H1 (cell line): ENCODE measurements at regions not wholly inside any gene's neighbourhood (a gene's known extent, or its start where the extent isn't known, plus 50 kb on each side); places are given as distances from the start of the nearest gene placed in this dataset.

Experiments
- CTCF ChIA-PET: fragments of 300-600 bp; sonication (Branson Sonifier 250); formaldehyde crosslinking; loops from one replicate; lab custom pipeline; 2021; ENCODE audit not compliant: partially characterized antibody; lab: Charles Lee
- POLR2A ChIA-PET: fragments of 300-600 bp; sonication (Branson Sonifier 250); formaldehyde crosslinking; loops from one replicate; lab custom pipeline; 2021; ENCODE audit warnings: inconsistent platforms; ENCODE audit not compliant: partially characterized antibody; lab: Charles Lee
- DNase-seq, 2 experiments: peaks; one replicate each; pipeline versions ENCODE4 v3.0.0 to v3.0.0-alpha.2; 2010 to 2022; ENCODE audit warnings: low spot score in 2 of 2, low read depth in 1 of 2, mixed read lengths in 1 of 2
- FAIRE-seq: peaks from 2 replicates; lab custom pipeline; 2011; peaks lifted over from hg19 to GRCh38; lab: Jason Lieb, UNC
- H2AFZ ChIP-seq: 2 replicates; pipeline ENCODE4 v1.8.1; 2012; ENCODE audit warnings: low read length, inconsistent platforms
- H2AK5ac ChIP-seq: 2 replicates; pipeline ENCODE4 v1.6.1; 2013; ENCODE audit warnings: low read depth, low read length
- H2BK120ac ChIP-seq: replicated peaks from 2 replicates; pipeline ENCODE3; 2013; ENCODE audit warnings: low read depth, low read length, inconsistent platforms
- H2BK12ac ChIP-seq: 2 replicates; pipeline ENCODE4 v1.6.1; 2013; ENCODE audit warnings: low read depth, low read length
- H2BK15ac ChIP-seq: 2 replicates; pipeline ENCODE4 v1.6.1; 2013; ENCODE audit warnings: low read length
- H2BK20ac ChIP-seq: 2 replicates; pipeline ENCODE4 v1.6.1; 2013; ENCODE audit warnings: low read length
- H2BK5ac ChIP-seq: 2 replicates; pipeline ENCODE4 v1.6.1; 2013; ENCODE audit warnings: low read depth, low read length
- H3K14ac ChIP-seq: 2 replicates; pipeline ENCODE4 v1.6.1; 2013; ENCODE audit warnings: inconsistent platforms; ENCODE audit not compliant: insufficient read length
- H3K18ac ChIP-seq: 2 replicates; pipeline ENCODE4 v1.6.1; 2013; ENCODE audit warnings: low read length; ENCODE audit errors: extremely low read depth
- H3K23ac ChIP-seq: 2 replicates; pipeline ENCODE4 v1.6.1; 2013; ENCODE audit warnings: inconsistent platforms; ENCODE audit not compliant: insufficient read length
- H3K23me2 ChIP-seq: 2 replicates; pipeline ENCODE4 v1.6.1; 2013; ENCODE audit warnings: low read depth, low read length
- H3K27ac ChIP-seq: 2 replicates; pipeline ENCODE4 v1.6.1; 2011; ENCODE audit warnings: low read depth, low read length, inconsistent platforms
- H3K27me3 ChIP-seq, 4 experiments: replicated peaks in 1 of 4; 1 replicate in 1 of 4; 2 replicates in 3 of 4; pipeline versions ENCODE4 v1.6.1 to v1.8.1; 2011 to 2013; ENCODE audit warnings: low read length in 3 of 4, mild to moderate bottlenecking in 3 of 4, inconsistent platforms in 2 of 4, mixed read lengths in 2 of 4, moderate library complexity in 1 of 4; ENCODE audit not compliant: control insufficient read depth in 3 of 4, insufficient read depth in 3 of 4; ENCODE audit errors: extremely low read depth in 1 of 4
- H3K36me3 ChIP-seq, 4 experiments: 2 replicates each; pipeline versions ENCODE4 v1.6.1 to v1.8.1; 2011 to 2013; ENCODE audit warnings: mild to moderate bottlenecking in 4 of 4, low read length in 3 of 4, moderate library complexity in 2 of 4, control low read depth in 1 of 4, inconsistent platforms in 1 of 4; ENCODE audit not compliant: insufficient read depth in 4 of 4, control insufficient read depth in 2 of 4
- H3K4ac ChIP-seq: replicated peaks from 2 replicates; pipeline ENCODE3; 2013; ENCODE audit warnings: low read length, low read depth, mixed read lengths, inconsistent platforms; ENCODE audit not compliant: insufficient read length
- H3K4me1 ChIP-seq, 4 experiments: replicated peaks in 1 of 4; 1 replicate in 1 of 4; 2 replicates in 3 of 4; pipeline versions ENCODE4 v1.6.1 to v1.8.1; 2011 to 2013; ENCODE audit warnings: low read length in 3 of 4, inconsistent platforms in 2 of 4, mixed read lengths in 1 of 4; ENCODE audit not compliant: insufficient read depth in 4 of 4, control insufficient read depth in 3 of 4
- H3K4me2 ChIP-seq, 2 experiments: 2 replicates each; pipeline versions ENCODE4 v1.6.1 to v1.8.1; 2011 to 2013; ENCODE audit warnings: low read depth in 2 of 2, low read length in 2 of 2, control low read depth in 1 of 2, inconsistent platforms in 1 of 2, mild to moderate bottlenecking in 1 of 2; ENCODE audit not compliant: insufficient read depth in 1 of 2
- H3K4me3 ChIP-seq, 4 experiments: fragments of 200-600, 300-600 bp in 1 of 4; sonication (generic), shearing (Covaris generic), sonication (Bioruptor Twin) in 1 of 4; 2 replicates each; pipeline versions ENCODE4 v1.5.1 to v1.8.1; 2011 to 2016; ENCODE audit warnings: low read length in 4 of 4, low read depth in 3 of 4, control low read depth in 2 of 4, inconsistent platforms in 2 of 4, mild to moderate bottlenecking in 2 of 4, mixed read lengths in 1 of 4, moderate library complexity in 1 of 4; ENCODE audit not compliant: insufficient read depth in 2 of 4; ENCODE audit errors: extremely low read depth in 1 of 4
- H3K56ac ChIP-seq: replicated peaks from 2 replicates; pipeline ENCODE3; 2013; ENCODE audit warnings: low read depth, mild to moderate bottlenecking, mixed read lengths, low read length, inconsistent platforms; ENCODE audit not compliant: insufficient read length
- H3K79me1 ChIP-seq: 2 replicates; pipeline ENCODE4 v1.6.1; 2013; ENCODE audit warnings: low read depth, low read length, control low read depth
- H3K79me2 ChIP-seq, 2 experiments: 2 replicates each; pipeline versions ENCODE4 v1.6.1 to v1.8.1; 2012 to 2013; ENCODE audit warnings: low read length in 2 of 2, mild to moderate bottlenecking in 2 of 2, inconsistent platforms in 1 of 2; ENCODE audit not compliant: insufficient read depth in 2 of 2, control insufficient read depth in 1 of 2
- H3K9ac ChIP-seq, 4 experiments: replicated peaks in 1 of 4; 1 replicate in 1 of 4; 2 replicates in 3 of 4; pipeline versions ENCODE4 v1.6.1 to v1.8.1; 2011 to 2013; ENCODE audit warnings: low read depth in 3 of 4, low read length in 3 of 4, control low read depth in 2 of 4, mild to moderate bottlenecking in 2 of 4, moderate library complexity in 2 of 4, inconsistent platforms in 1 of 4; ENCODE audit errors: extremely low read depth in 1 of 4
- H3K9me3 ChIP-seq, 2 experiments: 2 replicates each; pipeline versions ENCODE4 v1.6.1 to v1.8.1; 2012 to 2013; ENCODE audit warnings: mild to moderate bottlenecking in 2 of 2, moderate library complexity in 2 of 2, control low read depth in 1 of 2, inconsistent platforms in 1 of 2, low read depth in 1 of 2, low read length in 1 of 2, mixed read lengths in 1 of 2; ENCODE audit not compliant: insufficient read depth in 2 of 2
- H4K20me1 ChIP-seq, 2 experiments: replicated peaks in 1 of 2; 2 replicates each; pipeline versions ENCODE3 to v1.8.1; 2011 to 2013; ENCODE audit warnings: inconsistent platforms in 2 of 2, low read length in 2 of 2, mild to moderate bottlenecking in 1 of 2; ENCODE audit not compliant: insufficient read depth in 2 of 2, control insufficient read depth in 1 of 2
- H4K5ac ChIP-seq: 2 replicates; pipeline ENCODE4 v1.6.1; 2013; ENCODE audit warnings: low read length, low read depth, mixed read lengths, inconsistent platforms; ENCODE audit not compliant: insufficient read length
- H4K8ac ChIP-seq: 2 replicates; pipeline ENCODE4 v1.8.0; 2013; ENCODE audit warnings: mild to moderate bottlenecking, moderate library complexity, low read length, inconsistent platforms; ENCODE audit not compliant: insufficient read depth; ENCODE audit errors: extremely low read depth
- H4K91ac ChIP-seq: replicated peaks from 2 replicates; pipeline ENCODE3; 2013; ENCODE audit warnings: low read length, mixed read lengths, inconsistent platforms; ENCODE audit not compliant: insufficient read length
- BACH1 ChIP-seq: IDR thresholded peaks from 2 replicates; pipeline ENCODE4 v1.6.1; 2012; ENCODE audit warnings: low read length, improper control_type of control experiment
- EZH2 ChIP-seq: fragments of 200-600 bp; sonication (generic); IDR thresholded peaks from 2 replicates; pipeline ENCODE4 v1.7.1; 2012; ENCODE audit warnings: low read depth, mild to moderate bottlenecking, moderate library complexity, low read length, inconsistent platforms; ENCODE audit not compliant: severe bottlenecking
- GTF2F1 ChIP-seq: IDR thresholded peaks from 2 replicates; pipeline ENCODE4 v1.6.1; 2012; ENCODE audit warnings: low read depth, low read length, improper control_type of control experiment, borderline replicate concordance
- HDAC2 ChIP-seq, 2 experiments: fragments of 300-600 bp in 1 of 2; sonication (generic) in 1 of 2; IDR thresholded peaks; 2 replicates each; pipeline ENCODE4 v1.6.1; 2011 to 2012; ENCODE audit warnings: low read depth in 2 of 2, low read length in 2 of 2, mild to moderate bottlenecking in 2 of 2, moderate library complexity in 2 of 2, borderline replicate concordance in 1 of 2, inconsistent platforms in 1 of 2
- JUND ChIP-seq: IDR thresholded peaks from 2 replicates; pipeline ENCODE4 v1.6.1; 2011; ENCODE audit warnings: mild to moderate bottlenecking, improper control_type of control experiment, low read length
- NANOG ChIP-seq: IDR thresholded peaks from 2 replicates; pipeline ENCODE4 v1.6.1; 2011; ENCODE audit warnings: low read length, low read depth, mild to moderate bottlenecking, inconsistent platforms; ENCODE audit not compliant: insufficient read depth, poor library complexity, severe bottlenecking
- RBBP5 ChIP-seq: IDR thresholded peaks from 2 replicates; pipeline ENCODE4 v1.7.1; 2012; ENCODE audit warnings: low read depth, mild to moderate bottlenecking, inconsistent platforms, low read length, moderate library complexity, borderline replicate concordance
- RFX5 ChIP-seq: IDR thresholded peaks from 2 replicates; pipeline ENCODE4 v1.6.1; 2011; ENCODE audit warnings: low read depth, low read length, improper control_type of control experiment, borderline replicate concordance
- RNF2 ChIP-seq: fragments of 200-900, 300-1000 bp; sonication (generic); IDR thresholded peaks from 2 replicates; pipeline ENCODE4 v1.7.1; 2016; ENCODE audit warnings: borderline replicate concordance, low read depth, mild to moderate bottlenecking, antibody characterized with exemption, low read length; ENCODE audit not compliant: poor library complexity, severe bottlenecking; ENCODE audit errors: missing control alignments
- SAP30 ChIP-seq: fragments of 300-600 bp; sonication (generic); IDR thresholded peaks from 2 replicates; pipeline ENCODE4 v1.7.1; 2012; ENCODE audit warnings: low read length, moderate library complexity, mild to moderate bottlenecking, inconsistent platforms; ENCODE audit not compliant: insufficient read depth, insufficient replicate concordance
- SP1 ChIP-seq: IDR thresholded peaks from 2 replicates; pipeline ENCODE4 v1.6.1; 2011; ENCODE audit warnings: low read depth, low read length
- YY1 ChIP-seq: IDR thresholded peaks from 2 replicates; pipeline ENCODE4 v1.6.1; 2011; ENCODE audit warnings: low read depth, mild to moderate bottlenecking, low read length
- ZNF274 ChIP-seq: IDR thresholded peaks from 2 replicates; pipeline ENCODE4 v1.7.0; 2012; ENCODE audit warnings: low read length, borderline replicate concordance; ENCODE audit errors: extremely low read depth
- WGBS, 2 experiments: shearing (Covaris generic) in 1 of 2; methylation state at CpG; one replicate each; pipeline versions ENCODE4 v1.1.6 to v1.1.7; 2013 to 2015; ENCODE audit warnings: low lambda C conversion rate in 2 of 2, mixed read lengths in 2 of 2, inconsistent platforms in 1 of 2, low coverage in 1 of 2, missing lambda C conversion rate in 1 of 2; ENCODE audit not compliant: insufficient replicate concordance in 2 of 2, insufficient coverage in 1 of 2, insufficient read length in 1 of 2; ENCODE audit errors: extremely low coverage in 1 of 2, missing lambda C conversion rate in 1 of 2; 5-methylcytosine and 5-hydroxymethylcytosine counted together

- Histone ChIP-seq H3K23ac (no peak overlapping the region), H3K79me2 (no peaks in the 10 kb centered on the region), H3K9ac (no peak overlapping the region), H3K4me2 (no peak overlapping the region), H4K20me1 (no peaks in the 10 kb centered on the region), H4K8ac (no peak overlapping the region), H2BK15ac (no peak overlapping the region), H3K18ac (no peak overlapping the region), H2AK5ac (no peak overlapping the region), H2BK12ac (no peak overlapping the region), H2BK120ac (no peak overlapping the region), H3K27ac (no peak overlapping the region), H3K14ac (no peak overlapping the region), H3K4me1 (no peaks in the 10 kb centered on the region), H3K27me3 (no peaks in the 10 kb centered on the region), H3K23me2 (no peaks in the 10 kb centered on the region), H3K4me3 (no peak overlapping the region), H2BK20ac (no peak overlapping the region), H3K79me1 (no peaks in the 10 kb centered on the region), H3K4ac (no peak overlapping the region), H3K36me3 (no peaks in the 10 kb centered on the region; a peak in 1 of 8 replicates), H4K91ac (no peak overlapping the region), H3K56ac (no peak overlapping the region), H3K9me3 (peaks cover 33 to 39% of the 10 kb centered on the region in 2 experiments), H4K5ac (no peak overlapping the region), H2AFZ (no peak overlapping the region), H2BK5ac (no peak overlapping the region)
- DNase-seq (no peak), FAIRE-seq (no peak)
- ChIA-PET CTCF (interaction anchor here (0.7 kb wide), 1 partner anchor 1057 kb away, joined by 5 read pairs; no protein-coding TSS in a partner anchor), POLR2A (no interaction called here)
- 95% methylated on average over 2 of the region's 2 CpGs; no CpG with 5 or more reads in 1 of the 2 experiments for WGBS, 2 experiments
- no peak for TF ChIP-seq EZH2
- no peak for TF ChIP-seq RNF2
- no peak for TF ChIP-seq RBBP5
- no peak for TF ChIP-seq HDAC2 (IDR thresholded peaks at IDR 0.05; ENCODE audit: borderline replicate concordance in 1 of 2, low read depth in 2 of 2, low read length in 2 of 2)
- TF ChIP-seq YY1, result no peak
- TF ChIP-seq GTF2F1, result no peak
- no peak for TF ChIP-seq SAP30
- TF ChIP-seq RFX5, result no peak
- no peak for TF ChIP-seq JUND
- TF ChIP-seq BACH1, result no peak
- TF ChIP-seq NANOG, result no peak
- no peak for TF ChIP-seq SP1
- no peak for TF ChIP-seq ZNF274
Measured at GRCh38 chr3:26825454-26825853, 202.9 kb downstream of the LRRC3B start.
